ENCODE measurements at regions not wholly inside any gene's neighbourhood (a gene's known extent, or its start where the extent isn't known, plus 50 kb on each side); places are given as distances from the start of the nearest gene placed in this dataset.

- intact Hi-C loops (cut with DNase I; ENCODE audit: low total_unique reads) = no loop called here
- no peak overlapping the region for H3K27ac ChIP-seq
- no peak overlapping the region for H3K4me3 ChIP-seq
- no peaks in the 10 kb centered on the region for H3K36me3 ChIP-seq
- 89 to 92% (median 91%) methylated on average over 4 of the region's 4 CpGs for WGBS, 5 donors
- TF ChIP-seq POLR2A (IDR thresholded peaks at IDR 0.05) (no peak), POLR2AphosphoS5 (IDR thresholded peaks at IDR 0.05) (no peak), CTCF (IDR thresholded peaks at IDR 0.05 in 8 of 11, conservative IDR thresholded peaks at IDR 0.05 in 3 of 11) (no peak)
- no peak for DNase-seq
- peaks cover 0 to 4% (median 0%) of the 10 kb centered on the region in 7 donors for H3K27me3 ChIP-seq (replicated peaks in 1 of 7)
- H3K9me3 ChIP-seq = peaks cover 0 to 21% (median 0%) of the 10 kb centered on the region in 8 donors
- H3K4me1 ChIP-seq = peaks cover 0 to 13% (median 8%) of the 10 kb centered on the region in 6 donors
These were observed 112.3 kb downstream of the HLX start for GRCh38 chr1:220991506-220991905.

- H3K27ac ChIP-seq = no peak overlapping the region
- H3K36me3 ChIP-seq = no peaks in the 10 kb centered on the region
- H3K9me3 ChIP-seq = peaks cover 0 to 21% (median 0%) of the 10 kb centered on the region in 8 donors
- WGBS, 5 donors = 77 to 84% (median 81%) methylated on average over 13 of the region's 13 CpGs
- no peak for DNase-seq
- intact Hi-C loops (cut with DNase I; ENCODE audit: low total_unique reads) = no loop called here
- TF ChIP-seq POLR2A (IDR thresholded peaks at IDR 0.05) = no peak
- TF ChIP-seq POLR2AphosphoS5 (IDR thresholded peaks at IDR 0.05) = no peak
- TF ChIP-seq CTCF (IDR thresholded peaks at IDR 0.05 in 8 of 11, conservative IDR thresholded peaks at IDR 0.05 in 3 of 11) = no peak
- H3K27me3 ChIP-seq (replicated peaks in 1 of 7) = peaks cover 0 to 4% (median 0%) of the 10 kb centered on the region in 7 donors
- no peak overlapping the region for H3K4me3 ChIP-seq
- peaks cover 0 to 13% (median 8%) of the 10 kb centered on the region in 6 donors for H3K4me1 ChIP-seq
These were observed 112.9 kb downstream of the HLX start for GRCh38 chr1:220991959-220992704.

GRCh38 chr1:220992705-220993052, 113.4 kb downstream of the HLX start:
- no peak for TF ChIP-seq CTCF (IDR thresholded peaks at IDR 0.05 in 8 of 11, conservative IDR thresholded peaks at IDR 0.05 in 3 of 11)
- no peak for DNase-seq
- WGBS, 5 donors = 71 to 88% (median 81%) methylated on average over 3 of the region's 3 CpGs
- H3K27ac ChIP-seq = no peak overlapping the region
- no peak overlapping the region for H3K4me3 ChIP-seq
- no peaks in the 10 kb centered on the region for H3K36me3 ChIP-seq
- intact Hi-C loops (cut with DNase I; ENCODE audit: low total_unique reads) = no loop called here
- H3K9me3 ChIP-seq = peaks cover 0 to 21% (median 0%) of the 10 kb centered on the region in 8 donors
- peaks cover 0 to 13% (median 8%) of the 10 kb centered on the region in 6 donors for H3K4me1 ChIP-seq
- H3K27me3 ChIP-seq (replicated peaks in 1 of 7) = peaks cover 0 to 4% (median 0%) of the 10 kb centered on the region in 7 donors

GRCh38 chr1:220994671-220995070, 115.4 kb downstream of the HLX start:
- no peak for TF ChIP-seq POLR2AphosphoS5 (IDR thresholded peaks at IDR 0.05)
- no peak for TF ChIP-seq CTCF (IDR thresholded peaks at IDR 0.05 in 8 of 11, conservative IDR thresholded peaks at IDR 0.05 in 3 of 11)
- TF ChIP-seq POLR2A (IDR thresholded peaks at IDR 0.05) = no peak
- WGBS, 5 donors = 86 to 91% (median 89%) methylated on average over 3 of the region's 3 CpGs
- Histone ChIP-seq H3K4me3 (no peak overlapping the region), H3K27ac (no peak overlapping the region), H3K9me3 (peaks cover 0 to 8% (median 0%) of the 10 kb centered on the region in 8 donors), H3K27me3 (replicated peaks in 1 of 7) (peaks cover 0 to 4% (median 0%) of the 10 kb centered on the region in 7 donors), H3K36me3 (no peaks in the 10 kb centered on the region), H3K4me1 (peaks cover 0 to 16% (median 8%) of the 10 kb centered on the region in 6 donors)
- intact Hi-C loops (cut with DNase I; ENCODE audit: low total_unique reads) = no loop called here
- no peak for DNase-seq

Measured in spleen (tissue), 11 donors.